Calu3 (cell line): ENCODE measurements at regions not wholly inside any gene's neighbourhood (a gene's known extent, or its start where the extent isn't known, plus 50 kb on each side); places are given as distances from the start of the nearest gene placed in this dataset.

ENCODE experiments used
- BruUV-seq: library from RNA; stranded (reverse); fragments of 400-500 nt; replicated peaks from 2 replicates; lab custom pipeline; 2021; lab: Mats Ljungman, UMichigan
- CTCF ChIA-PET: fragments of 300-600 bp; sonication (Branson Sonifier 250); formaldehyde crosslinking; loops from one replicate; lab custom pipeline; 2022; ENCODE audit warnings: antibody characterized with exemption; lab: Charles Lee
- DNase-seq: peaks from one replicate; pipeline ENCODE4 v3.0.0; 2022
- H3K27ac Mint-ChIP-seq: one replicate; pipeline ENCODE4 v1.8.0; 2022; ENCODE audit warnings: mixed read lengths; ENCODE audit not compliant: unreplicated experiment
- H3K27me3 Mint-ChIP-seq: one replicate; pipeline ENCODE4 v1.8.0; 2022; ENCODE audit warnings: mixed read lengths; ENCODE audit not compliant: unreplicated experiment
- H3K36me3 Mint-ChIP-seq: one replicate; pipeline ENCODE4 v1.8.0; 2022; ENCODE audit warnings: mild to moderate bottlenecking, moderate library complexity, mixed read lengths; ENCODE audit not compliant: insufficient read depth, unreplicated experiment
- H3K4me1 Mint-ChIP-seq: one replicate; pipeline ENCODE4 v1.8.0; 2022; ENCODE audit warnings: mild to moderate bottlenecking, low read depth, mixed read lengths; ENCODE audit not compliant: unreplicated experiment
- H3K4me3 Mint-ChIP-seq: one replicate; pipeline ENCODE4 v1.8.0; 2022; ENCODE audit warnings: mild to moderate bottlenecking, low read depth, moderate library complexity, mixed read lengths; ENCODE audit not compliant: unreplicated experiment
- H3K9me3 Mint-ChIP-seq: one replicate; pipeline ENCODE4 v1.8.0; 2022; ENCODE audit warnings: low read depth, mixed read lengths; ENCODE audit not compliant: unreplicated experiment
- intact Hi-C: fragments of 100-400 bp; cut with micrococcal nuclease; formaldehyde crosslinking; loops from one replicate; pipeline ENCODE4 v1.10.0; 2022; ENCODE audit not compliant: unreplicated experiment
- TF ChIP-seq, protein P1 (sequence below): fragments of 200-600 bp; IDR thresholded peaks from one replicate; pipeline ENCODE4 v1.8.0; 2022; ENCODE audit warnings: antibody characterized with exemption; ENCODE audit not compliant: unreplicated experiment

DNA sequence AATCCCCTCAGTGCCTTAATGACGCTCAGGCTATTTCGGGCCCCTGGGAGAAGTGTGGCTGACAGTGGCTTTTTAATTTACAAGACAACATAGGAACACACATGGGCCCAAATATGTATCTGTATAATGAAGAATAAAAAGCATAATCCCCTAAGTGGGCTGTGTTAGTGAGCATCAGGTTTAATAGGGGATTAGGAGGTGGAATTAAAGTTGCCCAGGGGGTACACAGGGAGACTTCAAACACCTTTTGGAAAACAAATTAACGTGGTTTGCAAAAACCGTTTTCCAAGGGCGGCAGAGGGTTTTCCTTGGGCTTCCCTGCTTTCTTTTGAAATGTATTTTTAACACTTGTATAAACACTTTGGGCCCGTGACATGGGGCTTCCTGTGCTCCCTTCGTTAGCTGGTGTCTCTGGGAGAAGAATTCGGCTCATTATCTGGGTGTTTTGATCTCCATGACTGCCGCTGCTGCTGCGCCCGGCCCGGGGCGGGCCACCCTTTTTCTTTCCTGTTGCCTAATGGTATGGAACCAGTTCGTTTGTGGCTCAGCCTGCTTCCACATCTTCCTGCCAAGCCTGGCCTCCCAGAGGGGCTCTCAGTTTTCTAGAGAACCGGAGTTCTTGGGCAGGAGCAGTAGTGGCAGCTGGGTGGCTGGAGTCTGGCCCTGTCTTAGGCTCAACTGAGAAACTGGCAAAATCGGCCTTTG lies 173.0 kb downstream of the MACROH2A1 start:
- H3K27ac Mint-ChIP-seq, result no peak overlapping the region
- CTCF ChIA-PET, result no interaction called here
- no peak overlapping the region for H3K4me3 Mint-ChIP-seq
- TF ChIP-seq, protein P1, sequence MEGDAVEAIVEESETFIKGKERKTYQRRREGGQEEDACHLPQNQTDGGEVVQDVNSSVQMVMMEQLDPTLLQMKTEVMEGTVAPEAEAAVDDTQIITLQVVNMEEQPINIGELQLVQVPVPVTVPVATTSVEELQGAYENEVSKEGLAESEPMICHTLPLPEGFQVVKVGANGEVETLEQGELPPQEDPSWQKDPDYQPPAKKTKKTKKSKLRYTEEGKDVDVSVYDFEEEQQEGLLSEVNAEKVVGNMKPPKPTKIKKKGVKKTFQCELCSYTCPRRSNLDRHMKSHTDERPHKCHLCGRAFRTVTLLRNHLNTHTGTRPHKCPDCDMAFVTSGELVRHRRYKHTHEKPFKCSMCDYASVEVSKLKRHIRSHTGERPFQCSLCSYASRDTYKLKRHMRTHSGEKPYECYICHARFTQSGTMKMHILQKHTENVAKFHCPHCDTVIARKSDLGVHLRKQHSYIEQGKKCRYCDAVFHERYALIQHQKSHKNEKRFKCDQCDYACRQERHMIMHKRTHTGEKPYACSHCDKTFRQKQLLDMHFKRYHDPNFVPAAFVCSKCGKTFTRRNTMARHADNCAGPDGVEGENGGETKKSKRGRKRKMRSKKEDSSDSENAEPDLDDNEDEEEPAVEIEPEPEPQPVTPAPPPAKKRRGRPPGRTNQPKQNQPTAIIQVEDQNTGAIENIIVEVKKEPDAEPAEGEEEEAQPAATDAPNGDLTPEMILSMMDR, result no peak
- no peak for DNase-seq
- intact Hi-C loops, result no loop called here
- no peaks in the 10 kb centered on the region for H3K4me1 Mint-ChIP-seq
- H3K36me3 Mint-ChIP-seq, result no peaks in the 10 kb centered on the region
- peaks cover 46% of the 10 kb centered on the region for H3K27me3 Mint-ChIP-seq
- no peaks in the 10 kb centered on the region for H3K9me3 Mint-ChIP-seq
- no TSS peak for BruUV-seq

- CTCF ChIA-PET, result no interaction called here
- DNase-seq, result no peak
- BruUV-seq, result no TSS peak
- Mint-ChIP-seq H3K4me1 (no peaks in the 10 kb centered on the region), H3K27ac (no peak overlapping the region), H3K9me3 (no peaks in the 10 kb centered on the region), H3K4me3 (no peak overlapping the region), H3K27me3 (peaks cover 49% of the 10 kb centered on the region), H3K36me3 (no peaks in the 10 kb centered on the region)
- intact Hi-C loops, result no loop called here
- TF ChIP-seq, protein P1, result no peak
These were observed 175.0 kb downstream of the MACROH2A1 start for GRCh38 chr5:135223891-135224625.

- H3K9me3 Mint-ChIP-seq, result no peaks in the 10 kb centered on the region
- TF ChIP-seq, protein P1, result no peak
- H3K4me3 Mint-ChIP-seq, result no peak overlapping the region
- CTCF ChIA-PET, result no interaction called here
- H3K36me3 Mint-ChIP-seq, result no peaks in the 10 kb centered on the region
- no peaks in the 10 kb centered on the region for H3K4me1 Mint-ChIP-seq
- H3K27ac Mint-ChIP-seq, result no peak overlapping the region
- intact Hi-C loops, result no loop called here
- DNase-seq, result no peak
- no TSS peak for BruUV-seq
- peaks cover 56% of the 10 kb centered on the region for H3K27me3 Mint-ChIP-seq
These were observed 175.6 kb downstream of the MACROH2A1 start for GRCh38 chr5:135223404-135223803.

- no peaks in the 10 kb centered on the region for H3K36me3 Mint-ChIP-seq
- no peak for DNase-seq
- BruUV-seq, result no TSS peak
- intact Hi-C loops, result no loop called here
- H3K4me1 Mint-ChIP-seq, result no peaks in the 10 kb centered on the region
- CTCF ChIA-PET, result no interaction called here
- H3K9me3 Mint-ChIP-seq, result no peaks in the 10 kb centered on the region
- no peak overlapping the region for H3K4me3 Mint-ChIP-seq
- no peak overlapping the region for H3K27ac Mint-ChIP-seq
- TF ChIP-seq, protein P1, result no peak
- H3K27me3 Mint-ChIP-seq, result peaks cover 57% of the 10 kb centered on the region
These were observed 176.3 kb downstream of the MACROH2A1 start for GRCh38 chr5:135222771-135223170.
